Caco-2 (cell line): ENCODE measurements at regions not wholly inside any gene's neighbourhood (a gene's known extent, or its start where the extent isn't known, plus 50 kb on each side); places are given as distances from the start of the nearest gene placed in this dataset.

Experiments used
- BruUV-seq: library from RNA; stranded (reverse); fragments of 400-500 nt; replicated peaks from 2 replicates; lab custom pipeline; 2021; lab: Mats Ljungman, UMichigan
- CTCF ChIA-PET: fragments of 300-600 bp; sonication (Branson Sonifier 250); formaldehyde crosslinking; loops from one replicate; lab custom pipeline; 2022; ENCODE audit warnings: antibody characterized with exemption; lab: Charles Lee
- POLR2A ChIA-PET: fragments of 300-600 bp; sonication (Branson Sonifier 250); formaldehyde crosslinking; loops from one replicate; lab custom pipeline; 2022; ENCODE audit warnings: antibody characterized with exemption; lab: Charles Lee
- DNase-seq, 2 experiments: peaks; one replicate each; pipeline versions ENCODE4 v3.0.0 to v3.0.0-alpha.2; 2020 to 2022
- H3K27me3 ChIP-seq: replicated peaks from 2 replicates; pipeline ENCODE4 v1.6.0; 2011; ENCODE audit warnings: low read length; ENCODE audit not compliant: control insufficient read depth, insufficient read depth
- H3K36me3 ChIP-seq: 2 replicates; pipeline ENCODE4 v1.5.1; 2011; ENCODE audit warnings: low read length; ENCODE audit not compliant: control insufficient read depth, insufficient read depth
- H3K4me1 ChIP-seq: fragments of 250-450 bp; sonication (Bioruptor Pico); 2 replicates; pipeline ENCODE4 v1.5.1; 2020; ENCODE audit warnings: mild to moderate bottlenecking
- H3K4me3 ChIP-seq: 2 replicates; pipeline ENCODE4 v1.5.1; 2011; ENCODE audit warnings: low read depth, mild to moderate bottlenecking, control low read depth, low read length
- H3K9me3 ChIP-seq: fragments of 250-450 bp; sonication (Bioruptor Pico); 2 replicates; pipeline ENCODE4 v1.5.1; 2020; ENCODE audit warnings: mild to moderate bottlenecking, moderate library complexity
- H3K27ac Mint-ChIP-seq: one replicate; pipeline ENCODE4 v1.8.0; 2022; ENCODE audit warnings: mixed read lengths; ENCODE audit not compliant: unreplicated experiment
- H3K27me3 Mint-ChIP-seq: one replicate; pipeline ENCODE4 v1.8.0; 2022; ENCODE audit warnings: mixed read lengths; ENCODE audit not compliant: insufficient read depth, unreplicated experiment
- H3K36me3 Mint-ChIP-seq: one replicate; pipeline ENCODE4 v1.8.0; 2022; ENCODE audit warnings: mild to moderate bottlenecking, mixed read lengths; ENCODE audit not compliant: insufficient read depth, unreplicated experiment
- H3K4me1 Mint-ChIP-seq: one replicate; pipeline ENCODE4 v1.8.0; 2022; ENCODE audit warnings: low read depth, mixed read lengths; ENCODE audit not compliant: unreplicated experiment
- H3K4me3 Mint-ChIP-seq: one replicate; pipeline ENCODE4 v1.8.0; 2022; ENCODE audit warnings: mild to moderate bottlenecking, moderate library complexity, mixed read lengths; ENCODE audit not compliant: unreplicated experiment
- H3K9me3 Mint-ChIP-seq: one replicate; pipeline ENCODE4 v1.8.0; 2022; ENCODE audit warnings: mixed read lengths; ENCODE audit not compliant: unreplicated experiment
- intact Hi-C: fragments of 100-400 bp; cut with micrococcal nuclease; formaldehyde crosslinking; loops from one replicate; pipeline ENCODE4 v1.10.0; 2022; ENCODE audit not compliant: unreplicated experiment
- TF ChIP-seq, protein P1 (sequence below), 2 experiments: fragments of 200-600 bp in 1 of 2; IDR thresholded peaks; 1 replicate in 1 of 2; 2 replicates in 1 of 2; pipeline versions ENCODE4 v1.5.1 to v1.8.0; 2011 to 2022; ENCODE audit warnings: antibody characterized with exemption in 1 of 2, control low read depth in 1 of 2, inconsistent platforms in 1 of 2, low read depth in 1 of 2, low read length in 1 of 2, mild to moderate bottlenecking in 1 of 2, moderate library complexity in 1 of 2; ENCODE audit not compliant: insufficient read depth in 1 of 2, severe bottlenecking in 1 of 2, unreplicated experiment in 1 of 2

DNA sequence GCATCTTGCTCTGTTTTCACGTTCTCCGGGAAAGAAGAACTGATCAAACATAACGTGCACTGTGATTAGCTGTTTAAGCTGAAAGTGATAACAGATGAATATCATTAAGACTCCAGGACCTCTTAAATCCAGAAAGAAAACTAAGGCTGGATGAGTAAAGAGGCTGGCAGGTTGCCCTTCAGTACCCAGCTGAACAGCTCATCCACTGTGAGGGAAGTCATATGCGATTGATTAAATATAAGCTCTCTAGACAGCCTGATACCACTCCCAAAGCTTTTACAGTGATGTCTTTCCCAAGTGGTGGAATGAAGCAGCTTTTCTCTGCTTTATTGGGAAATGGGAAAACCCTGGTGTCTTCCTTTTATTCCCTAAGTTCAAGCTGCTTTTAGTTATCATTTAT is 116.9 kb downstream of the EFNB2 start:
- Mint-ChIP-seq H3K27me3 (no peaks in the 10 kb centered on the region), H3K27ac (no peak overlapping the region), H3K4me1 (peaks cover 8% of the 10 kb centered on the region), H3K4me3 (no peak overlapping the region), H3K36me3 (no peaks in the 10 kb centered on the region), H3K9me3 (peaks cover 9% of the 10 kb centered on the region)
- intact Hi-C loops = loop anchor here (5.0 kb wide), 1 partner anchor 69 kb away; no protein-coding TSS in a partner anchor
- TF ChIP-seq, protein P1, sequence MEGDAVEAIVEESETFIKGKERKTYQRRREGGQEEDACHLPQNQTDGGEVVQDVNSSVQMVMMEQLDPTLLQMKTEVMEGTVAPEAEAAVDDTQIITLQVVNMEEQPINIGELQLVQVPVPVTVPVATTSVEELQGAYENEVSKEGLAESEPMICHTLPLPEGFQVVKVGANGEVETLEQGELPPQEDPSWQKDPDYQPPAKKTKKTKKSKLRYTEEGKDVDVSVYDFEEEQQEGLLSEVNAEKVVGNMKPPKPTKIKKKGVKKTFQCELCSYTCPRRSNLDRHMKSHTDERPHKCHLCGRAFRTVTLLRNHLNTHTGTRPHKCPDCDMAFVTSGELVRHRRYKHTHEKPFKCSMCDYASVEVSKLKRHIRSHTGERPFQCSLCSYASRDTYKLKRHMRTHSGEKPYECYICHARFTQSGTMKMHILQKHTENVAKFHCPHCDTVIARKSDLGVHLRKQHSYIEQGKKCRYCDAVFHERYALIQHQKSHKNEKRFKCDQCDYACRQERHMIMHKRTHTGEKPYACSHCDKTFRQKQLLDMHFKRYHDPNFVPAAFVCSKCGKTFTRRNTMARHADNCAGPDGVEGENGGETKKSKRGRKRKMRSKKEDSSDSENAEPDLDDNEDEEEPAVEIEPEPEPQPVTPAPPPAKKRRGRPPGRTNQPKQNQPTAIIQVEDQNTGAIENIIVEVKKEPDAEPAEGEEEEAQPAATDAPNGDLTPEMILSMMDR (IDR thresholded peaks at IDR 0.05; ENCODE audit: insufficient read depth in 1 of 2, low read depth in 1 of 2, low read length in 1 of 2, severe bottlenecking in 1 of 2, unreplicated experiment in 1 of 2) = no peak
- ChIA-PET POLR2A (no interaction called here), CTCF (no interaction called here)
- no peaks in the 10 kb centered on the region for H3K36me3 ChIP-seq
- H3K4me1 ChIP-seq = peaks cover 4% of the 10 kb centered on the region; the same call in 1 of the 2 replicates
- no peak for DNase-seq
- H3K4me3 ChIP-seq = no peak overlapping the region
- H3K27me3 ChIP-seq = no peaks in the 10 kb centered on the region
- H3K9me3 ChIP-seq = no peaks in the 10 kb centered on the region
- no TSS peak for BruUV-seq

DNA sequence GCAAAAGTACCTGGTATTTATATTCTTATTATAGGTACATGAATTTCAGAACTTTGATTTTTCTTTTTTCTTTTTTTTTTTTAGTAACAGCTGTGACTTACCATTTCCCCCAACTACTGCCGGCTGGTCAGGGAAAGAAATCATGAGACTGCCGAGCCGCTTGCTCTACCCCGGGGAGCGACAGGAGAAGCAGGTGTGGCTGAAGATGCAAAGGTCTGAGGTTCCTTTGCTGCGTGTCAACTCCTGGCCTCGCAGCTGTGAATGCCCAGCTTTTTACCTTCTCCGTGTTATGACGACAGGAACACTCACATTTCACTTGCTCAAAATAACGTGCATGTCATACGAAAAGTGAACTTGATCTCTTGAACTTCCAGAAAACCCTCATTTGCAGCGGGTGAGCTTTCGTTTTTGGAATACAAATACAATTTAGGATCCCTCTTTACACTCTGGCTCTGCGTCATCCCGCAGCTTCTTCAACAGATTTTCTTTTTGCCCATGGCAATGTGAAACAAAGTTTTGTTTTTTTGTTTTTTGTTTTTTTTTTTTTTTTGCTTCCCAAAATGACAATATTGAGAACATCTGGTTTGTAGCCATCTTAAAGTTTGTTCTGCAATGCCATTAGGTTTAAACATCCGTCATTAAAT is 117.9 kb downstream of the EFNB2 start:
- Histone ChIP-seq H3K4me3 (peak overlapping the region; percentile 25), H3K36me3 (no peaks in the 10 kb centered on the region), H3K9me3 (no peaks in the 10 kb centered on the region), H3K4me1 (no peaks in the 10 kb centered on the region), H3K27me3 (no peaks in the 10 kb centered on the region)
- peaks cover 6% of the 10 kb centered on the region for H3K9me3 Mint-ChIP-seq
- ChIA-PET CTCF (interaction anchor here (0.7 kb wide), 1 partner anchor 53 kb away, joined by 7 read pairs; no protein-coding TSS in a partner anchor), POLR2A (no interaction called here)
- no peaks in the 10 kb centered on the region for H3K36me3 Mint-ChIP-seq
- TF ChIP-seq, protein P1 (IDR thresholded peaks at IDR 0.05; ENCODE audit: insufficient read depth in 1 of 2, low read depth in 1 of 2, low read length in 1 of 2, severe bottlenecking in 1 of 2, unreplicated experiment in 1 of 2) = no peak
- intact Hi-C loops = loop anchor here (5.0 kb wide), 1 partner anchor 70 kb away; no protein-coding TSS in a partner anchor
- H3K4me1 Mint-ChIP-seq = peaks cover 4% of the 10 kb centered on the region
- DNase-seq = peak in 1 of 2 experiments; percentile 16
- no peaks in the 10 kb centered on the region for H3K27me3 Mint-ChIP-seq
- no peak overlapping the region for H3K27ac Mint-ChIP-seq
- no TSS peak for BruUV-seq
- H3K4me3 Mint-ChIP-seq = peak overlapping the region; percentile 67

DNA sequence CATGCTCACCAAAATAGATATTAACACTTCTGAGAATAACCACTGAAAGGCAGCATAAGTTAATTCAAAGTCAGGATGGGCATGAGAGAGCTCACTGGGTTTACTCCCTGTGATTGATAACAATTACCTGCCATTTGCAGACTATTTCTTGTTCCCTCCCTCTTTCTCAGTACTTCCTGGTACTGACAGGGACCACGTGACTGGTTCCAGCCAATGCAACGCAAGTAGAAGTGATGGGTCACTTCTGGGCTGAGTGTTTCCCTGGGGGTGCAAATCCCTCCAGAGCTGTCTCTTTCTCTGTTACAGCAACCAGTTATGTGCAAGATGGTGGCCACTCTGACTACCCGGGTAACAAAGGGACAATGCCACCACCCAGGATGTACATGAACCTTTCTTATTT is 118.8 kb downstream of the EFNB2 start:
- Histone ChIP-seq H3K36me3 (no peaks in the 10 kb centered on the region), H3K4me1 (no peaks in the 10 kb centered on the region), H3K4me3 (peak overlapping the region; percentile 20), H3K27me3 (no peaks in the 10 kb centered on the region), H3K9me3 (no peaks in the 10 kb centered on the region)
- H3K27me3 Mint-ChIP-seq = no peaks in the 10 kb centered on the region
- CTCF ChIA-PET = no interaction called here
- H3K4me3 Mint-ChIP-seq = peak overlapping the region; percentile 67
- H3K9me3 Mint-ChIP-seq = no peaks in the 10 kb centered on the region
- peak; percentile 56 to 74 for DNase-seq
- TF ChIP-seq, protein P1 (IDR thresholded peaks at IDR 0.05; ENCODE audit: insufficient read depth in 1 of 2, low read depth in 1 of 2, low read length in 1 of 2, severe bottlenecking in 1 of 2, unreplicated experiment in 1 of 2) = no peak
- POLR2A ChIA-PET = no interaction called here
- no peaks in the 10 kb centered on the region for H3K4me1 Mint-ChIP-seq
- no peaks in the 10 kb centered on the region for H3K36me3 Mint-ChIP-seq
- intact Hi-C loops = loop anchor here (5.0 kb wide), 1 partner anchor 71 kb away; no protein-coding TSS in a partner anchor
- no TSS peak for BruUV-seq
- no peak overlapping the region for H3K27ac Mint-ChIP-seq
